K562 (cell line): ENCODE measurements at regions not wholly inside any gene's neighbourhood (a gene's known extent, or its start where the extent isn't known, plus 50 kb on each side); places are given as distances from the start of the nearest gene placed in this dataset.

ENCODE experiments used
- ATAC-seq: fragments of 200-7000 bp; cut with Tn5 transposase; 3 replicates; pipeline ENCODE4 v1.9.1; 2020; ENCODE audit warnings: moderate library complexity
- BruUV-seq: library from RNA; stranded (reverse); fragments of 400-500 nt; replicated peaks from 2 replicates; lab custom pipeline; 2021; lab: Mats Ljungman, UMichigan
- CTCF ChIA-PET: fragments of 300-600 bp; formaldehyde crosslinking; extraction: SDS; loops from one replicate; lab custom pipeline; 2021; ENCODE audit warnings: low intra/inter-chr PET ratio; lab: Yijun Ruan, JAX
- POLR2A ChIA-PET: fragments of 300-600, 350-650 bp; sonication (Branson Sonifier 250); formaldehyde crosslinking; extraction: SDS; loops from one replicate; lab custom pipeline; 2021; ENCODE audit warnings: antibody characterized with exemption, inconsistent platforms; lab: Yijun Ruan, JAX
- DNase-seq, 4 experiments: peaks; one replicate each; pipeline versions ENCODE4 v3.0.0 to v3.0.0-alpha.2; 2011 to 2018; ENCODE audit warnings: low spot score in 3 of 4, mixed read lengths in 3 of 4; ENCODE audit errors: extremely low read depth in 1 of 4
- FAIRE-seq: peaks from 2 replicates; lab custom pipeline; 2011; peaks lifted over from hg19 to GRCh38; lab: Jason Lieb, UNC
- H2AFZ ChIP-seq: 2 replicates; pipeline ENCODE4 v1.6.0; 2011; ENCODE audit warnings: low read depth, low read length, control low read depth, inconsistent platforms
- H3K27ac ChIP-seq: fragments of 200-600 bp; 3 replicates; pipeline ENCODE4 v1.8.0; 2011; ENCODE audit warnings: low read depth, mild to moderate bottlenecking, control low read depth, inconsistent platforms, low read length, moderate library complexity, mixed read lengths; ENCODE audit errors: extremely low read depth
- H3K27me3 ChIP-seq, 2 experiments: fragments of 300-600 bp in 1 of 2; 2 replicates in 1 of 2; 3 replicates in 1 of 2; pipeline versions ENCODE4 v1.6.0 to v1.8.0; 2011; ENCODE audit warnings: inconsistent platforms in 2 of 2, low read length in 2 of 2, mild to moderate bottlenecking in 1 of 2, mixed read lengths in 1 of 2, moderate library complexity in 1 of 2; ENCODE audit not compliant: control insufficient read depth in 2 of 2, insufficient read depth in 2 of 2
- H3K36me3 ChIP-seq: fragments of 300-600 bp; 3 replicates; pipeline ENCODE4 v1.8.0; 2011; ENCODE audit warnings: mild to moderate bottlenecking, low read length, inconsistent platforms; ENCODE audit not compliant: control insufficient read depth, insufficient read depth
- H3K4me1 ChIP-seq, 2 experiments: fragments of 200-600 bp in 1 of 2; replicated peaks in 1 of 2; 2 replicates in 1 of 2; 3 replicates in 1 of 2; pipeline versions ENCODE4 v1.5.1 to v1.8.0; 2011; ENCODE audit warnings: inconsistent platforms in 2 of 2, low read length in 2 of 2, mild to moderate bottlenecking in 1 of 2, mixed read lengths in 1 of 2, moderate library complexity in 1 of 2; ENCODE audit not compliant: control insufficient read depth in 2 of 2, insufficient read depth in 2 of 2
- H3K4me2 ChIP-seq: 2 replicates; pipeline ENCODE4 v1.6.1; 2011; ENCODE audit warnings: low read length, control low read depth, inconsistent platforms, mixed read lengths; ENCODE audit not compliant: insufficient read depth
- H3K4me3 ChIP-seq: fragments of 200-600 bp; sonication (generic), shearing (Covaris generic); 2 replicates; pipeline ENCODE4 v1.5.1; 2016; ENCODE audit warnings: control low read depth, inconsistent platforms
- H3K79me2 ChIP-seq: fragments of 200-600 bp; 3 replicates; pipeline ENCODE4 v1.8.0; 2011; ENCODE audit warnings: low read length, inconsistent platforms; ENCODE audit not compliant: control insufficient read depth, insufficient read depth
- H3K9ac ChIP-seq, 2 experiments: 2 replicates each; pipeline versions ENCODE4 v1.6.0 to v1.6.1; 2011; ENCODE audit warnings: low read depth in 2 of 2, low read length in 2 of 2, control low read depth in 1 of 2, inconsistent platforms in 1 of 2, mild to moderate bottlenecking in 1 of 2, mixed read lengths in 1 of 2; ENCODE audit not compliant: insufficient read depth in 1 of 2
- H3K9me1 ChIP-seq: one replicate; pipeline ENCODE4 v1.6.0; 2011; ENCODE audit warnings: inconsistent platforms, mild to moderate bottlenecking, low read length, moderate library complexity; ENCODE audit not compliant: control insufficient read depth, insufficient read depth
- H3K9me3 ChIP-seq: replicated peaks from 2 replicates; pipeline ENCODE4 v1.5.1; 2011; ENCODE audit warnings: low read depth, low read length, inconsistent platforms; ENCODE audit not compliant: control insufficient read depth, insufficient read depth
- H4K20me1 ChIP-seq: replicated peaks from 2 replicates; pipeline ENCODE4 v1.6.1; 2011; ENCODE audit warnings: low read length, inconsistent platforms, mixed read lengths; ENCODE audit not compliant: control insufficient read depth, insufficient read depth
- PHF21A ChIP-seq: fragments of 450-650 bp; IDR thresholded peaks from 2 replicates; pipeline ENCODE4 v1.6.1; 2017; ENCODE audit warnings: low read depth, borderline replicate concordance
- TOE1 ChIP-seq, 2 experiments: fragments of 450-650 bp in 1 of 2; sonication (generic) in 1 of 2; formaldehyde crosslinking in 1 of 2; IDR thresholded peaks; 2 replicates each; pipeline versions ENCODE4 v1.7.1 to v1.8.0; 2016 to 2022; ENCODE audit warnings: borderline replicate concordance in 2 of 2, mild to moderate bottlenecking in 2 of 2, antibody characterized with exemption in 1 of 2, inconsistent platforms in 1 of 2, low read depth in 1 of 2, missing genetic modification reagents in 1 of 2, moderate library complexity in 1 of 2
- ZNF444 ChIP-seq: fragments of 250-450 bp; sonication (Bioruptor Pico); IDR thresholded peaks from 2 replicates; pipeline ENCODE4 v1.4.0; 2020; ENCODE audit warnings: mild to moderate bottlenecking, moderate library complexity
- ZNF586 ChIP-seq: fragments of 450-650 bp; formaldehyde crosslinking; conservative IDR thresholded peaks from 2 replicates; pipeline ENCODE4 v1.4.0; 2020; ENCODE audit warnings: mild to moderate bottlenecking, moderate library complexity
- WGBS: fragments of 100-300 bp; shearing (Covaris generic); methylation state at CpG from one replicate; pipeline ENCODE4 v1.1.6; 2016; ENCODE audit warnings: low coverage, mixed read lengths; ENCODE audit not compliant: insufficient coverage; ENCODE audit errors: missing lambda C conversion rate; 5-methylcytosine and 5-hydroxymethylcytosine counted together
- in situ Hi-C: fragments of 300-500 bp; cut with MboI; formaldehyde crosslinking; loops from 4 replicates; pipeline ENCODE4 v1.15.0; 2018; ENCODE audit warnings: inconsistent platforms, mixed read lengths
- intact Hi-C: fragments of 100-400 bp; cut with micrococcal nuclease; formaldehyde crosslinking; loops from 2 replicates; pipeline ENCODE4 v1.14.2; 2022

DNA sequence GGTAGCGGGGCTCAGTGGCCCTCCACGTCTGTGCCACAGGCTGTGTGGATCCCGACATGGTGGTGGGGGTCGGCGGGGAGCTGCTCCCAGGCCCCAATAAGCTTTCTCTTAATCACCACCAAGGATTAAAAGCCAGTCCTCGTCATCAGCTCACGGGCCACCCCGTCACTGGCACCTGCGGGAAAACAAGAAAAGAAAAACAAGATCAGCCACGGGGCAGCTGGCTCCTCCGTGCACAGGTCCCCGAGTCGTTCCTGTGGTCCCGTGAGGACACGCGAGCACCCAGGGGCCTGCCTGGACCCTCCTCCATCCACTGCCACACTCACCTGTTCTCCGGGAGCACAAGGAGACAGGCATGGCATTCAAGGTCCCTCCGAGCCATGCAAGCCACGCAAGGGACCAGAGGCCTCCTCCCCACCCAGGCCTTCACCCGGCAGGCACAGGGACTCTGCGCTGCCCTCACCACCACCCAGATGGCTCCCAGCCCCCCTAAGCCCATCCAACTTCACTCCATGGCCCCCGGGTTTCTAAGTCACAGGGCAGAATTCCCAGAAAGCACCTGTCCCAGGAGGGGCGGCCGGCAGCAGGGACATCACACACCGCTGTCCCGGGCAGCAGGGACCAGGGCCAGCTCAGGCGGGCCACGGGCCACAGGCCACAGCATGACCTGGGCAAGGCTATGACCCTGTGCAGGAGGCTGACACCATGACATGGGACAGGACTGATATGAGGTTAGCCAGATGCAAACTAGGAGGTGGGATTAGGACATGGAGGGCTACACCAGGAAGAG lies 72.0 kb downstream of the NCOR2 start:
- Histone ChIP-seq H3K27me3 (no peaks in the 10 kb centered on the region), H3K4me2 (no peak overlapping the region), H3K9me3 (no peaks in the 10 kb centered on the region), H3K27ac (no peak overlapping the region), H3K9ac (no peak overlapping the region), H2AFZ (no peak overlapping the region)
- BruUV-seq = no TSS peak
- in situ Hi-C loops = no loop called here
- no peak for TF ChIP-seq TOE1 (IDR thresholded peaks at IDR 0.05; ENCODE audit: borderline replicate concordance)
- no peak for TF ChIP-seq TOE1 (CRISPR knock-in tag; IDR thresholded peaks at IDR 0.05; ENCODE audit: borderline replicate concordance, low read depth)
- TF ChIP-seq ZNF444 (CRISPR knock-in tag) = no peak
- TF ChIP-seq ZNF586 (CRISPR knock-in tag) = no peak
- TF ChIP-seq PHF21A = no peak
- TF ChIP-seq, all 486 proteins: peak for 0
- intact Hi-C loops = no loop called here
- Histone ChIP-seq H3K4me3 (no peak overlapping the region), H4K20me1 (peaks cover 70% of the 10 kb centered on the region), H3K36me3 (peaks cover 22% of the 10 kb centered on the region; the same call in 2 of the 3 replicates), H3K4me1 (peaks cover 27 to 77% of the 10 kb centered on the region in 2 experiments), H3K9me1 (peaks cover 7% of the 10 kb centered on the region), H3K79me2 (peaks cover 55% of the 10 kb centered on the region)
- ATAC-seq (no peak), DNase-seq (no peak), FAIRE-seq (no peak)
- WGBS = 87% methylated on average over 16 of the region's 28 CpGs
- ChIA-PET POLR2A (interaction anchor here (0.5 kb wide), 1 partner anchor 1355 kb away, joined by 3 read pairs; no protein-coding TSS in a partner anchor), CTCF (interaction anchor here (0.7 kb wide), 1 partner anchor 23 kb away, joined by 3 read pairs; no protein-coding TSS in a partner anchor)
